ENCODE measurements at regions not wholly inside any gene's neighbourhood (a gene's known extent, or its start where the extent isn't known, plus 50 kb on each side); places are given as distances from the start of the nearest gene placed in this dataset.
"Not testable (repeated sequence)": the region's sequence is repeated elsewhere in the genome, so short reads cannot be mapped to it uniquely, and the experiment has no call there.

DNA sequence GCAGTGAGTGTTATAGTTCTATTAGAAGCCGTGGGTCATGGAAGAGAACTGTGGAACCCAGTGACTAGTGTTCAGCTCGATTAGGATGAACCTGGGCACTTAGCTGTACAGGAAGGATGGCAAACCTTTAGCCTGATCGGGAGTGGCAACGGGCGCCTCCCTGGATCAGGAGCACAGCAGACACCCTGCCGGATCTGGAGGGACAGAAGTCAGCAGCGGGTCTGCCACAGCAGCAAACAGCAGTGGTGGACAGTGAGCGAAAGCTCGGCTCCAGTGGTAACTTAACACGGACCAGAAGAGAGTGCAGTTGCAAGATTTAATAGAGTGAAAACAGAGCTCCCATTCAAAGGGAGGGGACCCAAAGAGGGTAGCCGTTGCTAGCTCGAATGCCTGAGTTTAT, 697.6 kb upstream of the SLITRK1 start:
- H3K4me3 ChIP-seq (ENCODE audit: low read length); H3K36me3 ChIP-seq (ENCODE audit: control insufficient read depth, low read depth, low read length); H3K9ac ChIP-seq (ENCODE audit: low read length); H3K9me3 ChIP-seq (ENCODE audit: control insufficient read depth, low read depth, low read length); H3K27ac ChIP-seq (ENCODE audit: low read length); H3K4me1 ChIP-seq (ENCODE audit: control insufficient read depth, low read depth, low read length); H3K27me3 ChIP-seq (ENCODE audit: control insufficient read depth, insufficient read depth, low read length): not testable (repeated sequence)

DNA sequence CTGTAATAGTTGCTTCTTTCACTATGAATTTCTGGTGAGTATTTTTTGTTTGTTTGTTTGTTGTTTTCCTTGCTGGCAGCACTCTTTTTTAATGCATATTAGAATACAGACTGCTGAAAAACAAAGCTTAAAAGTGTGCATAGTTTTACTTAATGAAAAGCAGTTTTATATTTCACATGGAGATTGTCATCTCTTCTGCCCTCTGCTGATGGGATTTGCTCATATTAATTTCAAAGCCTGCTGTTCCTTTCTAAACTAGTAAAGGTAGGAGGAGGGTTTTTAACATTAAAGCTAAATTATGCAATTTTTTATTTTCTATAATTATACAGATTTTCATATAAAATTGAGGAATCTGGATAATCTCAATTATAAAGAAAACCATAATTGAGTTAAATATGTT, 692.6 kb upstream of the SLITRK1 start:
- H3K27ac ChIP-seq (ENCODE audit: low read length): no peak overlapping the region
- no peak overlapping the region for H3K4me3 ChIP-seq (ENCODE audit: low read length)
- no peaks in the 10 kb centered on the region for H3K4me1 ChIP-seq (ENCODE audit: control insufficient read depth, low read depth, low read length)
- H3K27me3 ChIP-seq (ENCODE audit: control insufficient read depth, insufficient read depth, low read length): no peaks in the 10 kb centered on the region
- no peaks in the 10 kb centered on the region for H3K36me3 ChIP-seq (ENCODE audit: control insufficient read depth, low read depth, low read length)
- no peak overlapping the region for H3K9ac ChIP-seq (ENCODE audit: low read length)
- H3K9me3 ChIP-seq (ENCODE audit: control insufficient read depth, low read depth, low read length): no peaks in the 10 kb centered on the region

DNA sequence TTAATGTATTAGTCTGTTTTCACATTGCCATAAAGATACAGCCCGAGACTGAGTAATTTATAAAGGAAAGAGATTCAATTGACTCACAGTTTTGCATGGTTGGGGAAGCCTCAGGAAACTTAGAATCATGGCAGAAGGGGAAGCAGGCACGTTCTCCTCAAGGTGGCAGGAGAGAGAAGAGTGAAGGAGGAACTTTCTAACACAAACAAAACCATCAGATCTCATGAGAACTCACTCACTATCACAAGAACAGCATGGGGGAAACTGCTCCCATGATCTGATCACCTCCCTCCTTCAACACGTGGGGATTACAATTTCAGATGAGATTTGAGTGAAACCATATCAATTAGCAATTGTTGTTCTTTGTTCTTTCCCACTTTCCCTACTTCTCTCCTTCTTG, 689.0 kb upstream of the SLITRK1 start:
- Histone ChIP-seq H3K4me3 (ENCODE audit: low read length) (no peak overlapping the region), H3K27me3 (ENCODE audit: control insufficient read depth, insufficient read depth, low read length) (no peaks in the 10 kb centered on the region), H3K36me3 (ENCODE audit: control insufficient read depth, low read depth, low read length) (no peaks in the 10 kb centered on the region), H3K4me1 (ENCODE audit: control insufficient read depth, low read depth, low read length) (no peaks in the 10 kb centered on the region), H3K9me3 (ENCODE audit: control insufficient read depth, low read depth, low read length) (no peaks in the 10 kb centered on the region), H3K27ac (ENCODE audit: low read length) (no peak overlapping the region), H3K9ac (ENCODE audit: low read length) (no peak overlapping the region)

DNA sequence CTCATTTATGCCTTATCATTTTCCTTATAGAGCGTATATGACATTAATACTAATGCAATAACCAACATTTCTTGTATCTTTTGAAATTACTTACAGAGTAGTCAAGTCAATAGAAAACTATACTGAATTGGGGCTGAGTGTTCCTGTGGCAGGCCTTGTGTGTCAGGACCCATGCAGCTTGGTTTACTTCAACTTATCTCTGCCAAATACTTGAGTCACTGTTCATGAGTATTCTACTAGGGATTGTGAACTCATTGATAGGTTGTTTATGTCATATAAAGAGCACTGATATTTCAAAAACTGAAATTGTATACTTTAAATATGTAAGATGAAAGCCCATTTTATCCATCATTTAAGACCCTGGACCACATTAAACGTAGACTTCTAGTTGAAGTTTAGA, 688.6 kb upstream of the SLITRK1 start:
- H3K36me3 ChIP-seq (ENCODE audit: control insufficient read depth, low read depth, low read length): no peaks in the 10 kb centered on the region
- no peak overlapping the region for H3K4me3 ChIP-seq (ENCODE audit: low read length)
- H3K4me1 ChIP-seq (ENCODE audit: control insufficient read depth, low read depth, low read length): no peaks in the 10 kb centered on the region
- no peak overlapping the region for H3K27ac ChIP-seq (ENCODE audit: low read length)
- no peaks in the 10 kb centered on the region for H3K9me3 ChIP-seq (ENCODE audit: control insufficient read depth, low read depth, low read length)
- H3K27me3 ChIP-seq (ENCODE audit: control insufficient read depth, insufficient read depth, low read length): no peaks in the 10 kb centered on the region
- H3K9ac ChIP-seq (ENCODE audit: low read length): no peak overlapping the region

DNA sequence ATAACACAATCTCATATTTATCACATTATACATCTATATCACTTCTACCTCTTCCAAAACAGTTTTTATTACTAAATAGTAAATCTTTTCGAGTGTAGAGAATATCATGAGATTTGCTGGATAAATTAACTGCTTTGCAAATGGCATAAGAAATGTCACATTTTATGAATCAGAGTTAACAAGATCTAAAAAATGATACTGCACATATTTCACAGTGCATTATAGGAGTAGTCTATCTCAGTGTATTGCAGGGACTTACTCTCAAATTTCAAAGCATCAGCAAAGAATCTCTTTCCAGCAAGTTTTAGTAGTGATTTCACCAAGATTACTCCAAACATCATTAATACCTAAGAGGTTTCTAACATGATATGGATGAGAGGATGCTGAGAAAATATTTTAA, 687.1 kb upstream of the SLITRK1 start:
- Histone ChIP-seq H3K4me3 (ENCODE audit: low read length) (no peak overlapping the region), H3K9ac (ENCODE audit: low read length) (no peak overlapping the region), H3K36me3 (ENCODE audit: control insufficient read depth, low read depth, low read length) (no peaks in the 10 kb centered on the region), H3K9me3 (ENCODE audit: control insufficient read depth, low read depth, low read length) (no peaks in the 10 kb centered on the region), H3K27ac (ENCODE audit: low read length) (no peak overlapping the region), H3K27me3 (ENCODE audit: control insufficient read depth, insufficient read depth, low read length) (no peaks in the 10 kb centered on the region), H3K4me1 (ENCODE audit: control insufficient read depth, low read depth, low read length) (no peaks in the 10 kb centered on the region)

DNA sequence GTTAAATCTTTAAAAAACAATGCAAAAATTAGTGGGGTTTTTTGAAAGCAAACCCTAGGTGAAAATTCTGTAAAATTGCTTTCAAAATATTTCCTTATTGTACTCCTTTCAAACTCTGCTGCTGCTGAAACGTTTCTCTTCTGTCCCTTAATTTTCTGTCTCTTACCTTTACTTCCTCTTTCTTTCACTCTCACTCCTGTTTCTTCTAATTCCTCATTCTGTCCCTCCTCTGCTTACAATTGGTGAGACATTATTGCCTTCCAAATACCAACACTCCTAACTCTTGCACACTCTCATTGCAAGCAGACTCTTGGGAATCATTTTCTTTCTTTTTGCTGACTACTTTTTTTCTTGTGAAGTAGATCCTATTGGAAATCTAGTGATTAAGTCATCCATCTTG, 685.6 kb upstream of the SLITRK1 start:
- H3K4me3 ChIP-seq (ENCODE audit: low read length): no peak overlapping the region
- H3K36me3 ChIP-seq (ENCODE audit: control insufficient read depth, low read depth, low read length): no peaks in the 10 kb centered on the region
- no peaks in the 10 kb centered on the region for H3K9me3 ChIP-seq (ENCODE audit: control insufficient read depth, low read depth, low read length)
- H3K9ac ChIP-seq (ENCODE audit: low read length): no peak overlapping the region
- no peak overlapping the region for H3K27ac ChIP-seq (ENCODE audit: low read length)
- no peaks in the 10 kb centered on the region for H3K27me3 ChIP-seq (ENCODE audit: control insufficient read depth, insufficient read depth, low read length)
- no peaks in the 10 kb centered on the region for H3K4me1 ChIP-seq (ENCODE audit: control insufficient read depth, low read depth, low read length)

DNA sequence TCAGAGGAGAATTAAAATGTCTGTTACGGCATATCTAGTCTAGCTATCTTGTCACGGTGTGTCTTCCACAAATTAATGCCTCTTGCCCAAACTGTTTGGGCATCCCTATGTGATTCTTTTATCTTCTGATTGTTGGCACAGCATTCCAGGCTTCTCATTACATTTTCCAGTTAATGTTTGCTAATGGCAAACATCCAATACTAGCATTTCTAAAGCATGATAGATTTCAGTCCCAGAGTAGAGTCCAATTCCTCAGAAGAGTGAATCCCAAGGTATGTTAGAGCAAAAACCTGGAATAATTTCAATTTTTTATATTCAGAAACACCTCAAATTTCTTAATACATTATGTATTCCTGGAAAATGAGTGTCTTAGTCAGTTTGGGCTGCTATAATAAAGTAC, 684.5 kb upstream of the SLITRK1 start:
- Histone ChIP-seq H3K36me3 (ENCODE audit: control insufficient read depth, low read depth, low read length) (no peaks in the 10 kb centered on the region), H3K4me3 (ENCODE audit: low read length) (no peak overlapping the region), H3K27me3 (ENCODE audit: control insufficient read depth, insufficient read depth, low read length) (no peaks in the 10 kb centered on the region), H3K9ac (ENCODE audit: low read length) (no peak overlapping the region), H3K27ac (ENCODE audit: low read length) (no peak overlapping the region), H3K9me3 (ENCODE audit: control insufficient read depth, low read depth, low read length) (no peaks in the 10 kb centered on the region), H3K4me1 (ENCODE audit: control insufficient read depth, low read depth, low read length) (no peaks in the 10 kb centered on the region)

DNA sequence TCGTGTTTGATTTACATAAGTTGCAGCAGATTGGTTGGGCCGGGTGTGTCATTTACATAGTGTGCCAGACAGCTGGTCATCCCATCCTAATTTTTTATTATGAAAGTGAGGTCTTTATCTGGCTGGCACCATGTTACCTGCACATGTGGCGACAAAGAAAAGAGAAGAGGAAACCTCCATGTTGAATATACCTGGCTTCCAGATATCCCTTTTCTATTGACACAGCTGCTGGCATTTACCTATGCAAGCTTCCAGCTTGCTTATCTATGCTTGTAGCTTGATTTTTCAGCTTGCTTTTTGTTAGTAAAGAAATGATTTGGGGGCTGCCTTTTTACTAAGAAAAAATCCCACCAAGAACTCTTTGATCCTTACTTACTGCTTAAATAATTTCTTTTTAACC, 681.3 kb upstream of the SLITRK1 start:
- H3K9ac ChIP-seq (ENCODE audit: low read length): no peak overlapping the region
- no peak overlapping the region for H3K27ac ChIP-seq (ENCODE audit: low read length)
- H3K4me3 ChIP-seq (ENCODE audit: low read length): no peak overlapping the region
- no peaks in the 10 kb centered on the region for H3K36me3 ChIP-seq (ENCODE audit: control insufficient read depth, low read depth, low read length)
- H3K27me3 ChIP-seq (ENCODE audit: control insufficient read depth, insufficient read depth, low read length): no peaks in the 10 kb centered on the region
- no peaks in the 10 kb centered on the region for H3K9me3 ChIP-seq (ENCODE audit: control insufficient read depth, low read depth, low read length)
- H3K4me1 ChIP-seq (ENCODE audit: control insufficient read depth, low read depth, low read length): no peaks in the 10 kb centered on the region

DNA sequence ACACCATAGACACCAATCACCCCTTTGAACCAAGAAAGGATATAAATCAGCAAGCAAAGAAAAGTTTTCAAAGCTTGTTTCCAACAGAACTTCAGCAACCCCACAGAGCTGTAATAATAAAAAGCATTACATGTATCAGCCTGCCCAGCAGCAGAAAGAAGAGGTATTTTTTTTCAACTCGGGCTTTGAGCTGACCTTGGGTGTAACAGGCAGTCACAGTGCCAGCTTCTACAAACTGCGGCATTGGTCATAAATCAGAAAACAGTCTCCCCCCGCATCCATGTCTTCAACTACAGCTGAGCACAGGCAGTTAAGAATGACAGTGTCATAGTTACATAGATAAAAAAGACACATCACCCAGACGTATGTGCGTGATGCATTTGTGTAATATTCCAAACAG, 671.0 kb upstream of the SLITRK1 start:
- Histone ChIP-seq H3K9me3 (ENCODE audit: control insufficient read depth, low read depth, low read length) (no peaks in the 10 kb centered on the region), H3K4me3 (ENCODE audit: low read length) (no peak overlapping the region), H3K36me3 (ENCODE audit: control insufficient read depth, low read depth, low read length) (no peaks in the 10 kb centered on the region), H3K27ac (ENCODE audit: low read length) (no peak overlapping the region), H3K9ac (ENCODE audit: low read length) (no peak overlapping the region), H3K4me1 (ENCODE audit: control insufficient read depth, low read depth, low read length) (no peaks in the 10 kb centered on the region), H3K27me3 (ENCODE audit: control insufficient read depth, insufficient read depth, low read length) (no peaks in the 10 kb centered on the region)

DNA sequence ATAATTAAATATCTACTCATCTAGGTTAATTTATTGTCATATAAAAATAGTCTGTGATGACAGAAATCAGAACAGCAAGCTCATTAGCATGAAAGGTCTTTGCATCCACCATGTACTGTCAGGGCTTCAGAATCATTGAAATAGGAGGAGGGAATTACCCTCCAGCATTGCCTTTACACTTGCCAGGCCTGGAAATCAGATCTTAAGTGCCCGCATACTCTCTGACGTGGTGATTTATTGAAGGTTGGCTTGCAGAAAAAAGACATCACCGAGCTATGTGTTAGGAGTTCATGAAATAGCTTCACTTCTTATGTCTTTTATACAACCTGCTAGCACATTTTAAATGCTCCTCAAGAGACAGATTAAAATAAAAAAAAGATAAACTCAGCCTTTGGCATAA, 661.7 kb upstream of the SLITRK1 start:
- Histone ChIP-seq H3K4me1 (ENCODE audit: control insufficient read depth, low read depth, low read length) (no peaks in the 10 kb centered on the region), H3K27me3 (ENCODE audit: control insufficient read depth, insufficient read depth, low read length) (no peaks in the 10 kb centered on the region), H3K36me3 (ENCODE audit: control insufficient read depth, low read depth, low read length) (no peaks in the 10 kb centered on the region), H3K4me3 (ENCODE audit: low read length) (no peak overlapping the region), H3K27ac (ENCODE audit: low read length) (no peak overlapping the region), H3K9ac (ENCODE audit: low read length) (no peak overlapping the region), H3K9me3 (ENCODE audit: control insufficient read depth, low read depth, low read length) (no peaks in the 10 kb centered on the region)

DNA sequence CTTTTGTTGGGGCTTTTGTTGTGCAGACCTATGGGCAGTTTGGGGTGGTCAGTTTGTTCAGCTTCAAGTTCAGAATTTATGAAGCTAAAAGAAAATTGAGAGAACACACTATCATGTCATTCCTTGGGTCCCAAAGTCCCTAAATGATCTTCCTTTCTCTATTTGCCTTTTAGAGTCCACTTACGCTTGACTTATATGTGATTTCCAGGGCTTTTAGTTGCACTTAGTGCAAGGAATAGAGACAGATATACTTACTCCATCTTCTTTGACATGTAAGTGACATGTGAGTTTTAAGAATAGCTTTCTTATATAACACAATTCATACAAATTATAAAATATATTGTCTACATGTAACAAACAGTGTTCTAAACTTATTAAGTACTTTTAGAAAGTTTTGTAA, 660.1 kb upstream of the SLITRK1 start:
- Histone ChIP-seq H3K27ac (ENCODE audit: low read length) (no peak overlapping the region), H3K9ac (ENCODE audit: low read length) (no peak overlapping the region), H3K27me3 (ENCODE audit: control insufficient read depth, insufficient read depth, low read length) (no peaks in the 10 kb centered on the region), H3K36me3 (ENCODE audit: control insufficient read depth, low read depth, low read length) (no peaks in the 10 kb centered on the region), H3K9me3 (ENCODE audit: control insufficient read depth, low read depth, low read length) (no peaks in the 10 kb centered on the region), H3K4me1 (ENCODE audit: control insufficient read depth, low read depth, low read length) (no peaks in the 10 kb centered on the region), H3K4me3 (ENCODE audit: low read length) (no peak overlapping the region)

DNA sequence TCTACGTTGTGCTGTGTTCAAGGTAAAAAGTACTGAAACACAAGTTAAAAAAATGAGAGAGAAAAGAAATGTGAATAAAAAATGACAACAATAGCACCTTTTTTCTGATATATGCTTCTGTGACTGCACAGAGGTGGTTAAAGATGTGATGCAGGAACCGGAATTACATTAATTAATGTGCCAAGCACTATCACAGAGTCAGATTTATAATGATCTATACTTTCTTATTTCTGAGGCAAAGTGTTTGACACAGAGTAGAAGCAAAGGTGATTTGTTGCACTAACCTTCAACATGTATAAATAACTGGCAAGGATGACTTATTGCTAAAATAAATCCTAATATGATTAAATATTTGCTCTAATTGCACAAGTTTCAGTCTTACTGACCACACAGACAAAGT, 654.6 kb upstream of the SLITRK1 start:
- Histone ChIP-seq H3K27me3 (ENCODE audit: control insufficient read depth, insufficient read depth, low read length) (no peaks in the 10 kb centered on the region), H3K36me3 (ENCODE audit: control insufficient read depth, low read depth, low read length) (no peaks in the 10 kb centered on the region), H3K4me3 (ENCODE audit: low read length) (no peak overlapping the region), H3K27ac (ENCODE audit: low read length) (no peak overlapping the region), H3K4me1 (ENCODE audit: control insufficient read depth, low read depth, low read length) (no peaks in the 10 kb centered on the region), H3K9me3 (ENCODE audit: control insufficient read depth, low read depth, low read length) (no peaks in the 10 kb centered on the region), H3K9ac (ENCODE audit: low read length) (no peak overlapping the region)

All from iPS-18a (cell line).